Endodermal cell (in vitro differentiated cells): ENCODE measurements at regions not wholly inside any gene's neighbourhood (a gene's known extent, or its start where the extent isn't known, plus 50 kb on each side); places are given as distances from the start of the nearest gene placed in this dataset.
"Not testable (repeated sequence)": the region's sequence is repeated elsewhere in the genome, so short reads cannot be mapped to it uniquely, and the experiment has no call there.

ENCODE experiments used
- DNase-seq: peaks from one replicate; pipeline ENCODE4 v3.0.0-alpha.2; 2017
- H3K27ac ChIP-seq: 2 replicates; pipeline ENCODE4 v1.5.1; 2013; ENCODE audit warnings: mild to moderate bottlenecking, low read depth, low read length, moderate library complexity
- H3K27me3 ChIP-seq: 2 replicates; pipeline ENCODE4 v1.6.1; 2013; ENCODE audit warnings: mild to moderate bottlenecking, low read length, moderate library complexity; ENCODE audit not compliant: insufficient read depth, control insufficient read depth, poor library complexity, severe bottlenecking
- H3K36me3 ChIP-seq: 2 replicates; pipeline ENCODE4 v1.7.0; 2013; ENCODE audit warnings: mild to moderate bottlenecking, low read length, moderate library complexity; ENCODE audit not compliant: control insufficient read depth, insufficient read depth
- H3K4me1 ChIP-seq: one replicate; pipeline ENCODE4 v1.7.0; 2013; ENCODE audit warnings: low read length; ENCODE audit not compliant: control insufficient read depth, insufficient read depth
- H3K4me3 ChIP-seq: 2 replicates; pipeline ENCODE4 v1.5.1; 2013; ENCODE audit warnings: mild to moderate bottlenecking, low read length, moderate library complexity
- H3K9ac ChIP-seq: 2 replicates; pipeline ENCODE4 v1.6.1; 2013; ENCODE audit warnings: mild to moderate bottlenecking, low read length, moderate library complexity; ENCODE audit not compliant: poor library complexity, severe bottlenecking; ENCODE audit errors: extremely low read depth
- H3K9me3 ChIP-seq: 2 replicates; pipeline ENCODE4 v1.6.1; 2013; ENCODE audit warnings: mild to moderate bottlenecking, low read length, moderate library complexity; ENCODE audit not compliant: control insufficient read depth
- H3K27ac Mint-ChIP-seq: 2 replicates; pipeline ENCODE4 v1.8.0; 2020; ENCODE audit warnings: mixed read lengths
- H3K27me3 Mint-ChIP-seq: 2 replicates; pipeline ENCODE4 v1.8.0; 2021; ENCODE audit warnings: mild to moderate bottlenecking, mixed read lengths; ENCODE audit not compliant: insufficient read depth
- H3K36me3 Mint-ChIP-seq: 2 replicates; pipeline ENCODE4 v1.8.0; 2020; ENCODE audit warnings: low read depth, mixed read lengths
- H3K4me1 Mint-ChIP-seq: 2 replicates; pipeline ENCODE4 v1.8.0; 2020; ENCODE audit warnings: mixed read lengths
- H3K4me3 Mint-ChIP-seq: 2 replicates; pipeline ENCODE4 v1.8.0; 2020; ENCODE audit warnings: mild to moderate bottlenecking, moderate library complexity, mixed read lengths
- H3K9me3 Mint-ChIP-seq: 2 replicates; pipeline ENCODE4 v1.8.0; 2020; ENCODE audit warnings: mild to moderate bottlenecking, mixed read lengths
- CTCF ChIP-seq: fragments of 200-600 bp; sonication (generic); conservative IDR thresholded peaks from 2 replicates; pipeline ENCODE4 v1.5.0; 2021; ENCODE audit warnings: antibody characterized with exemption, mild to moderate bottlenecking
- WGBS, 2 experiments: methylation state at CpG; one replicate each; pipeline versions ENCODE4 v1.1.5 to v1.1.7; 2013; ENCODE audit warnings: missing lambda C conversion rate in 2 of 2, mixed read lengths in 1 of 2; ENCODE audit not compliant: insufficient coverage in 1 of 2, insufficient read length in 1 of 2; 5-methylcytosine and 5-hydroxymethylcytosine counted together

GRCh38 chr20:11995805-11996567 is 78.3 kb downstream of the BTBD3 start:
- Histone ChIP-seq H3K9me3 (no peaks in the 10 kb centered on the region), H3K9ac (no peak overlapping the region), H3K4me3 (no peak overlapping the region), H3K27me3 (no peaks in the 10 kb centered on the region), H3K27ac (no peak overlapping the region), H3K36me3 (no peaks in the 10 kb centered on the region), H3K4me1 (peaks cover 9% of the 10 kb centered on the region)
- no peaks in the 10 kb centered on the region for H3K9me3 Mint-ChIP-seq
- no peak for DNase-seq
- WGBS, 2 experiments = 93 to 94% methylated on average over 6 to 7 of the region's 7 CpGs
- H3K27me3 Mint-ChIP-seq = peaks cover 13% of the 10 kb centered on the region
- peaks cover 39% of the 10 kb centered on the region for H3K4me1 Mint-ChIP-seq
- H3K27ac Mint-ChIP-seq = no peak overlapping the region
- H3K36me3 Mint-ChIP-seq = no peaks in the 10 kb centered on the region
- H3K4me3 Mint-ChIP-seq = no peak overlapping the region
- no peak for TF ChIP-seq CTCF

DNA sequence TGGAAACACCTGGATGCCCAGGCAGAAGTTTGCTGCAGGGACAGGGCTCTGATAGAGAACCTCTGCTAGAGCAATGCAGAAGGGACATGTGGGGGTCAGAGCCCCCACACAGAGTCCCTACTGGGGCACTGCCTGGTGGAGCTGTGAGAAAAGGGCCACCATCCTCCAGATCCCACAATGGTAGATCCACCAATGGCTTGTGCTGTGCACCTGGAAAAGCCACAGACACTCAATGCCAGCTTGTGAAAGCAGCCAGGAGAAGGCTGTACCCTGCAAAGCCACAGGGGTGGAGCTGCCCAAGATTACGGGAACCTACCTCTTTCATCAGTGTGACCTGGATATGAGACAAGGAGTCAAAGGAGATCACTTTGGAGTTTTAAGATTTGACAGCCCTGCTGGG is 87.1 kb downstream of the BTBD3 start:
- WGBS, 2 experiments = 96 to 100% methylated on average over 1 of the region's 1 CpG
- not testable (repeated sequence) for H3K36me3 ChIP-seq, H3K4me1 ChIP-seq, H3K27me3 Mint-ChIP-seq, H3K27ac Mint-ChIP-seq, DNase-seq, H3K4me3 Mint-ChIP-seq, H3K27me3 ChIP-seq, H3K9ac ChIP-seq, H3K27ac ChIP-seq, H3K4me3 ChIP-seq, H3K36me3 Mint-ChIP-seq
- H3K9me3 ChIP-seq = peaks cover 14% of the 10 kb centered on the region
- Mint-ChIP-seq H3K4me1 (peaks cover 21% of the 10 kb centered on the region), H3K9me3 (peaks cover 21% of the 10 kb centered on the region)

- Mint-ChIP-seq H3K4me3 (no peak overlapping the region), H3K27ac (no peak overlapping the region), H3K27me3 (no peaks in the 10 kb centered on the region), H3K4me1 (peaks cover 10% of the 10 kb centered on the region), H3K9me3 (no peaks in the 10 kb centered on the region), H3K36me3 (no peaks in the 10 kb centered on the region)
- peak; percentile 86 for DNase-seq
- no peak overlapping the region for H3K9ac ChIP-seq
- no peaks in the 10 kb centered on the region for H3K27me3 ChIP-seq
- no peaks in the 10 kb centered on the region for H3K9me3 ChIP-seq
- peaks cover 4% of the 10 kb centered on the region for H3K4me1 ChIP-seq
- 88 to 91% methylated on average over 6 to 9 of the region's 9 CpGs for WGBS, 2 experiments
- H3K36me3 ChIP-seq = no peaks in the 10 kb centered on the region
- peak; percentile 99 for TF ChIP-seq CTCF
- no peak overlapping the region for H3K4me3 ChIP-seq
- H3K27ac ChIP-seq = no peak overlapping the region
Observed at GRCh38 chr20:12012241-12013222, 94.8 kb downstream of the BTBD3 start.
